ENCODE measurements at regions not wholly inside any gene's neighbourhood (a gene's known extent, or its start where the extent isn't known, plus 50 kb on each side); places are given as distances from the start of the nearest gene placed in this dataset.

- peaks cover 0 to 12% (median 4%) of the 10 kb centered on the region in 4 donors for H3K4me1 ChIP-seq
- ATAC-seq (no peak), DNase-seq (peak in 1 of 3 donors; percentile 30)
- no peaks in the 10 kb centered on the region for H3K27me3 ChIP-seq
- no peak for TF ChIP-seq CTCF (IDR thresholded peaks at IDR 0.05)
- H3K27ac ChIP-seq, result no peak overlapping the region
- H3K4me3 ChIP-seq, result no peak overlapping the region
- no CpG with 5 or more reads among the region's 7 CpGs for WGBS (ENCODE audit: insufficient coverage, low coverage, low lambda C conversion rate, missing lambda C conversion rate)
- H3K9me3 ChIP-seq, result no peaks in the 10 kb centered on the region
- intact Hi-C loops (cut with DNase I), result no loop called here
- H3K36me3 ChIP-seq, result no peaks in the 10 kb centered on the region
Observed at GRCh38 chr2:120570546-120570945, 165.1 kb upstream of the GLI2 start.

GRCh38 chr2:120571015-120571728 is 164.5 kb upstream of the GLI2 start:
- Histone ChIP-seq H3K4me1 (peaks cover 0 to 12% (median 4%) of the 10 kb centered on the region in 4 donors), H3K27ac (no peak overlapping the region), H3K36me3 (no peaks in the 10 kb centered on the region), H3K9me3 (no peaks in the 10 kb centered on the region), H3K4me3 (no peak overlapping the region), H3K27me3 (no peaks in the 10 kb centered on the region)
- DNase-seq (peak in 1 of 3 donors; percentile 62), ATAC-seq (peak; percentile 81 to 93 (median 86))
- intact Hi-C loops (cut with DNase I), result no loop called here
- TF ChIP-seq POLR2A (IDR thresholded peaks at IDR 0.05) (no peak), CTCF (IDR thresholded peaks at IDR 0.05) (no peak)
- WGBS (ENCODE audit: insufficient coverage, low coverage, low lambda C conversion rate, missing lambda C conversion rate), result 37% methylated on average over 6 of the region's 6 CpGs

GRCh38 chr2:120572226-120572625 is 163.4 kb upstream of the GLI2 start:
- H3K4me3 ChIP-seq, result no peak overlapping the region
- intact Hi-C loops (cut with DNase I), result no loop called here
- H3K27me3 ChIP-seq, result no peaks in the 10 kb centered on the region
- no peak for DNase-seq
- no peaks in the 10 kb centered on the region for H3K9me3 ChIP-seq
- 67% methylated on average over 1 of the region's 2 CpGs for WGBS (ENCODE audit: insufficient coverage, low coverage, low lambda C conversion rate, missing lambda C conversion rate)
- TF ChIP-seq CTCF (IDR thresholded peaks at IDR 0.05) (no peak), POLR2A (IDR thresholded peaks at IDR 0.05) (no peak)
- H3K4me1 ChIP-seq, result peaks cover 0 to 12% (median 4%) of the 10 kb centered on the region in 4 donors
- H3K36me3 ChIP-seq, result no peaks in the 10 kb centered on the region
- no peak for ATAC-seq
- H3K27ac ChIP-seq, result no peak overlapping the region

GRCh38 chr2:120574620-120575019 is 161.0 kb upstream of the GLI2 start:
- DNase-seq (peak in 1 of 3 donors; percentile 10), ATAC-seq (no peak)
- TF ChIP-seq POLR2A (IDR thresholded peaks at IDR 0.05) (no peak), CTCF (IDR thresholded peaks at IDR 0.05) (no peak)
- Histone ChIP-seq H3K27ac (no peak overlapping the region), H3K9me3 (no peaks in the 10 kb centered on the region), H3K36me3 (no peaks in the 10 kb centered on the region), H3K4me1 (peaks cover 0 to 12% (median 4%) of the 10 kb centered on the region in 4 donors), H3K4me3 (no peak overlapping the region), H3K27me3 (no peaks in the 10 kb centered on the region)
- WGBS (ENCODE audit: insufficient coverage, low coverage, low lambda C conversion rate, missing lambda C conversion rate), result 84% methylated on average over 4 of the region's 4 CpGs
- intact Hi-C loops (cut with DNase I), result no loop called here
